HepG2 (cell line): ENCODE measurements at regions not wholly inside any gene's neighbourhood (a gene's known extent, or its start where the extent isn't known, plus 50 kb on each side); places are given as distances from the start of the nearest gene placed in this dataset.
A peak's percentile ranks its signal among the peaks of the same experiment; 100 is the strongest.

Experiments
- ARHGAP35 ChIP-seq: sonication (generic); formaldehyde crosslinking; IDR thresholded peaks from 2 replicates; pipeline ENCODE4 v1.9.0; 2022; ENCODE audit warnings: mild to moderate bottlenecking, inconsistent platforms, moderate library complexity, missing genetic modification reagents, borderline replicate concordance
- CEBPZ ChIP-seq: IDR thresholded peaks from 2 replicates; pipeline ENCODE4 v1.6.1; 2012; ENCODE audit warnings: low read length, improper control_type of control experiment
- HMGXB3 ChIP-seq: sonication (generic); formaldehyde crosslinking; IDR thresholded peaks from 2 replicates; pipeline ENCODE4 v1.4.0; 2020; ENCODE audit warnings: missing genetic modification reagents, borderline replicate concordance
- HOXA3 ChIP-seq: sonication (generic); formaldehyde crosslinking; IDR thresholded peaks from 2 replicates; pipeline ENCODE4 v1.5.0; 2020; ENCODE audit warnings: missing genetic modification reagents
- HOXA9 ChIP-seq: sonication (generic); formaldehyde crosslinking; IDR thresholded peaks from 2 replicates; pipeline ENCODE4 v1.8.1; 2022; ENCODE audit warnings: missing genetic modification reagents, mild to moderate bottlenecking, moderate library complexity, borderline replicate concordance
- IRF2 ChIP-seq: IDR thresholded peaks from 2 replicates; pipeline ENCODE4 v1.6.1; 2018; ENCODE audit warnings: missing genetic modification reagents, missing compliant biosample characterization
- MXD4 ChIP-seq: IDR thresholded peaks from 2 replicates; pipeline ENCODE4 v1.6.1; 2016; ENCODE audit warnings: mild to moderate bottlenecking, missing biosample characterization, missing genetic modification reagents
- POGK ChIP-seq: sonication (generic); formaldehyde crosslinking; conservative IDR thresholded peaks from 2 replicates; pipeline ENCODE4 v1.8.0; 2022; ENCODE audit warnings: mild to moderate bottlenecking, moderate library complexity, missing genetic modification reagents
- SALL2 ChIP-seq: sonication (generic); formaldehyde crosslinking; IDR thresholded peaks from 2 replicates; pipeline ENCODE4 v1.8.1; 2023; ENCODE audit warnings: mild to moderate bottlenecking, missing genetic modification reagents, inconsistent platforms
- TRIM22 ChIP-seq: fragments of 450-650 bp; IDR thresholded peaks from 2 replicates; pipeline ENCODE4 v1.6.1; 2017
- U2AF1 ChIP-seq: fragments of 200-400 bp; formaldehyde crosslinking; optimal IDR thresholded peaks from 2 replicates; pipeline ENCODE3; 2017; ENCODE audit warnings: mild to moderate bottlenecking, low read depth, low read length
- ZFAT ChIP-seq: sonication (generic); formaldehyde crosslinking; conservative IDR thresholded peaks from 2 replicates; pipeline ENCODE4 v1.8.1; 2023; ENCODE audit warnings: missing genetic modification reagents, inconsistent platforms
- ZNF205 ChIP-seq: IDR thresholded peaks from 2 replicates; pipeline ENCODE4 v1.6.1; 2018; ENCODE audit warnings: missing biosample characterization, missing genetic modification reagents
- ZNF292 ChIP-seq: sonication (generic); formaldehyde crosslinking; IDR thresholded peaks from 2 replicates; pipeline ENCODE4 v1.8.1; 2022; ENCODE audit warnings: mild to moderate bottlenecking, low read depth, missing genetic modification reagents, borderline replicate concordance
- ZNF552 ChIP-seq: sonication (generic); formaldehyde crosslinking; IDR thresholded peaks from 2 replicates; pipeline ENCODE4 v1.9.0; 2022; ENCODE audit warnings: missing genetic modification reagents, mild to moderate bottlenecking, borderline replicate concordance
- ZNF557 ChIP-seq: sonication (generic); formaldehyde crosslinking; IDR thresholded peaks from 2 replicates; pipeline ENCODE4 v1.4.0; 2020; ENCODE audit warnings: missing genetic modification reagents
- ZNF562 ChIP-seq: sonication (generic); formaldehyde crosslinking; IDR thresholded peaks from 2 replicates; pipeline ENCODE4 v1.8.0; 2022; ENCODE audit warnings: missing genetic modification reagents, borderline replicate concordance
- ZNF766 ChIP-seq: sonication (generic); formaldehyde crosslinking; IDR thresholded peaks from 2 replicates; pipeline ENCODE4 v1.5.0; 2020; ENCODE audit warnings: missing genetic modification reagents, borderline replicate concordance

GRCh38 chr2:8573234-8573941, 108.5 kb upstream of the ID2 start (continued):
- TF ChIP-seq ZNF766 (CRISPR knock-in tag) (no peak), HOXA3 (CRISPR knock-in tag) (no peak), ZNF205 (peak; percentile 20; the same call in 1 of the 2 replicates), HMGXB3 (no peak), ZNF552 (CRISPR knock-in tag) (no peak), HOXA9 (CRISPR knock-in tag) (peak; percentile 29; the same call in 1 of the 2 replicates), ZFAT (no peak), ZNF557 (CRISPR knock-in tag) (no peak), IRF2 (CRISPR knock-in tag) (no peak), ZNF562 (CRISPR knock-in tag) (no peak), TRIM22 (no peak), U2AF1 (peak; percentile 52), CEBPZ (no peak), MXD4 (no peak), POGK (CRISPR knock-in tag) (peak; percentile 11; the same call in 1 of the 2 replicates), SALL2 (CRISPR knock-in tag) (peak; percentile 2; the same call in 1 of the 2 replicates), ARHGAP35 (no peak), ZNF292 (CRISPR knock-in tag) (peak; percentile 26)
